GM12874 (cell line): ENCODE measurements at regions not wholly inside any gene's neighbourhood (a gene's known extent, or its start where the extent isn't known, plus 50 kb on each side); places are given as distances from the start of the nearest gene placed in this dataset.

Experiments
- CTCF ChIP-seq: IDR thresholded peaks from 2 replicates; pipeline ENCODE4 v1.5.1; 2011; ENCODE audit warnings: low read depth, mild to moderate bottlenecking, control low read depth, low read length, moderate library complexity; ENCODE audit not compliant: insufficient read depth

- no peak for TF ChIP-seq CTCF
These were observed 460.5 kb downstream of the PTPRU start for GRCh38 chr1:29696656-29697390.

GRCh38 chr1:29695803-29696202, 459.5 kb downstream of the PTPRU start:
- TF ChIP-seq CTCF = no peak

- TF ChIP-seq CTCF = no peak
These were observed 458.7 kb downstream of the PTPRU start for GRCh38 chr1:29695036-29695435.

GRCh38 chr1:29691499-29691898, 455.2 kb downstream of the PTPRU start:
- no peak for TF ChIP-seq CTCF

- TF ChIP-seq CTCF = no peak
These were observed 453.8 kb downstream of the PTPRU start for GRCh38 chr1:29690156-29690555.

GRCh38 chr1:29689372-29690030, 453.2 kb downstream of the PTPRU start:
- TF ChIP-seq CTCF = no peak

- no peak for TF ChIP-seq CTCF
These were observed 452.4 kb downstream of the PTPRU start for GRCh38 chr1:29688471-29689365.
